ENCODE measurements at regions not wholly inside any gene's neighbourhood (a gene's known extent, or its start where the extent isn't known, plus 50 kb on each side); places are given as distances from the start of the nearest gene placed in this dataset.
"Not testable (repeated sequence)": the region's sequence is repeated elsewhere in the genome, so short reads cannot be mapped to it uniquely, and the experiment has no call there.

DNA sequence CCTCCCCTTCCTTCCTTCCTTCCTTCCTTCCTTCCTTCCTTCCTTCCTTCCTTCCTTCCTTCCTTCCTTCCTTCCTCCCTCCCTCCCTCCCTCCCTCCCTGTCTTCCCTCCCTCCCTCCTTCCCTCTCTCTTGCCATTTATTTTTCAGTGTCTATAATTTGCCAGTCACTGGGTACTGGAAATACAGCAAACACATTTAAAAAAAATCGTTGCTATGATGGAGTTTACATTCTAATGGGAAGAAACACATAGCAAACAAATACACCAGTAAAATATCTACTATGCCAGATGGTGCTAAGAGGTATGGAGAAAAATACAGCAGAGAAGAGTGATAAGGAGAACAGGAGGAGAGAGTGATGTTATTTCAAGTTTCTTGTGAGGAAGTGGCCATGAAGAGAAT is 309.5 kb downstream of the CTH start:
- no peak for DNase-seq (ENCODE audit: extremely low spot score)
- TF ChIP-seq, protein P1, sequence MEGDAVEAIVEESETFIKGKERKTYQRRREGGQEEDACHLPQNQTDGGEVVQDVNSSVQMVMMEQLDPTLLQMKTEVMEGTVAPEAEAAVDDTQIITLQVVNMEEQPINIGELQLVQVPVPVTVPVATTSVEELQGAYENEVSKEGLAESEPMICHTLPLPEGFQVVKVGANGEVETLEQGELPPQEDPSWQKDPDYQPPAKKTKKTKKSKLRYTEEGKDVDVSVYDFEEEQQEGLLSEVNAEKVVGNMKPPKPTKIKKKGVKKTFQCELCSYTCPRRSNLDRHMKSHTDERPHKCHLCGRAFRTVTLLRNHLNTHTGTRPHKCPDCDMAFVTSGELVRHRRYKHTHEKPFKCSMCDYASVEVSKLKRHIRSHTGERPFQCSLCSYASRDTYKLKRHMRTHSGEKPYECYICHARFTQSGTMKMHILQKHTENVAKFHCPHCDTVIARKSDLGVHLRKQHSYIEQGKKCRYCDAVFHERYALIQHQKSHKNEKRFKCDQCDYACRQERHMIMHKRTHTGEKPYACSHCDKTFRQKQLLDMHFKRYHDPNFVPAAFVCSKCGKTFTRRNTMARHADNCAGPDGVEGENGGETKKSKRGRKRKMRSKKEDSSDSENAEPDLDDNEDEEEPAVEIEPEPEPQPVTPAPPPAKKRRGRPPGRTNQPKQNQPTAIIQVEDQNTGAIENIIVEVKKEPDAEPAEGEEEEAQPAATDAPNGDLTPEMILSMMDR (IDR thresholded peaks at IDR 0.05; ENCODE audit: control extremely low read depth, extremely low read depth, low read depth, missing control alignments), result no peak
- ChIA-PET POLR2A (no interaction called here), CTCF (no interaction called here)

DNA sequence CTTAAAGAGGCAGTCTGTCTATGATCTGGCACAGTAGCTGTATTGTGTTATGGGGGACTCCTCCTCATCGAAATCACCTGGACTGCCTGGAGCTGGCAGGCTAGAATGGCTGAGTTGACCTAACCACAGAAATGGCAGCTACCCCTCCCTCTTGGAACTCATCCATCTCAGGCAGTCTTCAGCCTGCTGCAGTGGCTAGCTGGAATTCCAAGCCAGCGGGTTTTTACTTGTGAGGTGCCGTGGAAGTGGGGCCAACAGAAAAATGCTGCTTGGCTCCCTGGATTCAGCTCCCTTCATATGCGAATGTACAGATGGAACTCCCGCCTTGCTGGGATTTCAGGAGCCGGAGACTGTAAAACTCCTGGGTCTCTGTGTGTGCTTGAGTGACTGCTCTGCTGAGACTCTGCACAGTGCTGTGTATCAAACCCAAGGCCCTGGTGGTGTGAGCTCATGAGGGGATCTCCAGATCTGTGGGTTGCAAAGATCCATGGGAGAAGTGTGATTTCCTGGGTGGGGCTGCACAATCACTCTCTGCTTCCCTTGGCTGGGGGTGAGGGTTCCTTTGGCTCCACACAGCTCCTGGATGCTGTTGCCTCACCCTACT is 316.9 kb downstream of the CTH start:
- CTCF ChIA-PET, result no interaction called here

DNA sequence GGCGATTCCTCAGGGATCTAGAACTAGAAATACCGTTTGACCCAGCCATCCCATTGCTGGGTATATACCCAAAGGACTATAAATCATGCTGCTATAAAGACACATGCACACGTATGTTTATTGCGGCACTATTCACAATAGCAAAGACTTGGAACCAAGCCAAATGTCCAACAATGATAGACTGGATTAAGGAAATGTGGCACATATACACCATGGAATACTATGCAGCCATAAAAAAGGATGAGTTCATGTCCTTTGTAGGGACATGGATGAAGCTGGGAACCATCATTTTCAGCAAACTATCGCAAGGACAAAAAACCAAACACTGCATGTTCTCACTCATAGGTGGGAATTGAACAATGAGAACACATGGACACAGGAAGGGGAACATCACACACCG is 311.1 kb downstream of the PTGER3 start:
- CTCF ChIA-PET; DNase-seq (ENCODE audit: extremely low spot score); POLR2A ChIA-PET: not testable (repeated sequence)

More for the DNA sequence above, 316.9 kb downstream of the CTH start:
- no peak for DNase-seq (ENCODE audit: extremely low spot score)
- POLR2A ChIA-PET, result no interaction called here
- TF ChIP-seq, protein P1 (IDR thresholded peaks at IDR 0.05; ENCODE audit: control extremely low read depth, extremely low read depth, low read depth, missing control alignments), result no peak

DNA sequence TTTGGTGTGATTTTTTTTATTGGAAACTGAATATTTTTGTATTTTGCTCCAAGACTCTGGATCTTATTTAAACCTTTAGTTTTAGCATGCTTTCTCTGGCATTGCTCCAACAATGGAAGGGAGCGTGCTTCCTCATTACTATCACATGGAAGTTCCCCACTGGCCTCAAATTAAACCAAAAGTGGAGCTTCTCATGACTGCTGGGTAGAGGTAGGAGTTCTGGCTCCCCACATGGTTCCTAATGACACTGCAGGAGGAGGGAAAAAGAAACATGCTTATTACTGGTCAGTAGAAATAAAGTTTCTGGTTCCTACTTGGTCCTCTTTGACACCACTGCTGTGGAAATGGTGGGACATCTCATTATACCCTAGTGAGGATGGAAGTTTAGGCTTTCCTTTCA is 310.5 kb downstream of the PTGER3 start:
- ChIA-PET CTCF (no interaction called here), POLR2A (no interaction called here)
- no peak for DNase-seq (ENCODE audit: extremely low spot score)
- TF ChIP-seq, protein P1 (IDR thresholded peaks at IDR 0.05; ENCODE audit: control extremely low read depth, extremely low read depth, low read depth, missing control alignments), result no peak

DNA sequence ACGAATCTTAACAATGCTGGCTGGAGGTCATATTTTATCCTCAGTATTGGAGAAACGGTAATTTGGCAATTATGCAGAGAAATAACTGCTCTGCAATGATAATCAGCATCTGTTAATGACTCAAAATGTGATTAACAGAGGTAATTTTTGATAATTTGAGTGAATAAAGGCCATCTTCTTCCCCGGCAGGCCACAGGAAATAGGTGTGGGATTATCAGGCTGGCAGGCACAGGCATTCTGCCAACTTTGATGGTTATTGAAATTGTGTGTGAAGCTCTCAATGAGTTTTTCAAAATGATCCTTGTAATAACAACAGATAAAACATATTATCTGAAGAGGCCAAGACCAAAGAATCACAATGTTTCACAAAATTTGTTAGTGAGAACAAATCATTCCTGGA is 309.0 kb downstream of the PTGER3 start:
- no peak for DNase-seq (ENCODE audit: extremely low spot score)
- ChIA-PET POLR2A (no interaction called here), CTCF (no interaction called here)
- TF ChIP-seq, protein P1 (IDR thresholded peaks at IDR 0.05; ENCODE audit: control extremely low read depth, extremely low read depth, low read depth, missing control alignments), result no peak

- DNase-seq (ENCODE audit: extremely low spot score), result no peak
- ChIA-PET CTCF (interaction anchor here (1.1 to 1.4 kb wide), 2 partner anchors 9 to 36 kb away, joined by 3 to 6 read pairs; no protein-coding TSS in a partner anchor), POLR2A (no interaction called here)
- TF ChIP-seq, protein P1 (IDR thresholded peaks at IDR 0.05; ENCODE audit: control extremely low read depth, extremely low read depth, low read depth, missing control alignments), result no peak
These were observed 302.4 kb downstream of the PTGER3 start for GRCh38 chr1:70745199-70745598.

DNA sequence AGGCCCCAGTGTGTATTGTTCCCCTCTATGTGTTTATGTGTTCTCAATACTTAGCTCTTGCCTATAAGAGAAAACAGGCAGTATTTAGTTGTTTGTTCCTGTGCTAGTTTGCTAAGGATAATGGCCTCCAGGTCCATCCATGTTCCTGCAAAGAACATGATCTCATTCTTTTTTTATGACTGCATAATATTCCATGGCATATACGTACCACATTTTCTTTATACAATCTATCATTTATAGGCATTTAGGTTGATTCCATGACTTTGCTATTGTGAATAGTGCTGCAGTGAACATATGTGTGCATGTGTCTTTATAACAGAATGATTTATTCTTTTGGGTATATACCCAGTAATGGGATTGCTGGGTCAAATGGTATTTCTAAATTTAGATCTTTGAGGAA is 301.6 kb downstream of the PTGER3 start:
- DNase-seq (ENCODE audit: extremely low spot score); POLR2A ChIA-PET; CTCF ChIA-PET: not testable (repeated sequence)

DNA sequence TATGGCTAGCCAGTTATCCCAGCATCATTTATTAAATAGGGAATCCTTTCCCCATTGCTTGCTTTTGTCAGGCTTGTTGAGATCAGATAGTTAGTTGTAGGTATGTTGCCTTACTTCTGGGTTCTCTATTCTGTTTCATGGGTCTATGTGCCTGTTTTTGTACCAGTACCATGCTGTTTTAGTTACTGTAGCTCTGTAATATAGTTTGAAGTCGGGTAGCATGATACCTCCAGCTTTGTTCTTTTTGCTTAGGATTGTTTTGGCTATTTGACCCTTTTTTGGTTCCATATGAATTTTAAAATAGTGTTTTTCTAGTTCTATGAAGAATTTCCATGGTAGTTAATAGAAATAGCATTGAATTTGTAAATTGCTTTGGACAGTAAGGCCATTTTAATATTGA is 300.5 kb downstream of the PTGER3 start:
- DNase-seq (ENCODE audit: extremely low spot score); POLR2A ChIA-PET; CTCF ChIA-PET: not testable (repeated sequence)

GRCh38 chr1:70751676-70752287 is 295.8 kb downstream of the PTGER3 start:
- DNase-seq (ENCODE audit: extremely low spot score); POLR2A ChIA-PET; CTCF ChIA-PET: not testable (repeated sequence)
